ENCODE measurements at regions not wholly inside any gene's neighbourhood (a gene's known extent, or its start where the extent isn't known, plus 50 kb on each side); places are given as distances from the start of the nearest gene placed in this dataset.

DNA sequence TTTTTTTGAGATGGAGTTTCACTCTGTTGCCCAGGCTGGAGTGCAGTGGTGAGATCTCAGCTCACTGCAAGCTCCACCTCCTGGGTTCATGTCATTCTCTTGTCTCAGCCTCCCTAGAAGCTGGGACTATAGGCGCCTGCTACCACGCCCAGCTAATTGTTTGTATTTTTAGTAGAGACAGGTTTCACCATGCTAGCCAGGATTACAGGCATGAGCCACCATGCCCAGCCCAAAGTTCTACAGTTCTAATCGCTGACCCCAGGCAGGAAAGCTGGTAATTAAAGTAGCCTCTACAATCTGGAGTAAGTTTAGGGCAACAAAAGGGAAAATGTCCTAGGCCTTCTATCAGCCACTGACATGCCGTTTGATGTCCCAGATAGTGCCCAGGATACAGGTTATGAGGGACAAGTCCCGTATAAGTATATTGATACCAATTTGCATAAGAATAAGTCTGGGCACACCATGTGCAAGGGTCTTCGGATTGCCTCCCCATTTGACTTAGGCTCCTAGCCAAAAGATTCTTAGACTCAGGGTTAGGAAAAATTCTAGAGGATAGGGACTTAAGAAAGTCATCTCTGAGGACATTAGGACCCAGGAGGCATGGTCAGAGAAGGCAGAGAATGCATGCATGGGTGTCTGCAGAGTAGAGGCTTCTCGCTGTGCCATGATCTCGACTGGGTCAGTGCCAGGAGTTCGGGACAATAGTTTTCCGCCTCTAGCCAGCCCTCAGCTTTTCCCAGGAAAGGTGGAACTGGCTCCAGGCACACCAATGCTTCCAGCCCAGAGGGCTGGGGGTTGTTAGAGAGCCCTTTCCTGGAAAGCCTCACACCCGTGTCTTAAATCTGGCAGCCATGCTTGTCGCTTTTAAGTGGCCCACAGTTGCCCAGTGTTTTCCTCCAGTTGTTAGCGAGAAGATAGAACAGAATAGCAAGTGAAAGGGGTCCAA is 1111.1 kb downstream of the TAF11L14 start:
- Histone ChIP-seq H3K27ac (no peak overlapping the region), H3K4me3 (ENCODE audit: low read depth, low read length) (no peak overlapping the region), H3K27me3 (replicated peaks) (no peaks in the 10 kb centered on the region), H3K36me3 (replicated peaks) (no peaks in the 10 kb centered on the region)
- in situ Hi-C loops (cut with HindIII; ENCODE audit: low pct_ligation_motif_present, low sequenced_read_pairs), result no loop called here
- no peak for DNase-seq
- TF ChIP-seq, protein P1, sequence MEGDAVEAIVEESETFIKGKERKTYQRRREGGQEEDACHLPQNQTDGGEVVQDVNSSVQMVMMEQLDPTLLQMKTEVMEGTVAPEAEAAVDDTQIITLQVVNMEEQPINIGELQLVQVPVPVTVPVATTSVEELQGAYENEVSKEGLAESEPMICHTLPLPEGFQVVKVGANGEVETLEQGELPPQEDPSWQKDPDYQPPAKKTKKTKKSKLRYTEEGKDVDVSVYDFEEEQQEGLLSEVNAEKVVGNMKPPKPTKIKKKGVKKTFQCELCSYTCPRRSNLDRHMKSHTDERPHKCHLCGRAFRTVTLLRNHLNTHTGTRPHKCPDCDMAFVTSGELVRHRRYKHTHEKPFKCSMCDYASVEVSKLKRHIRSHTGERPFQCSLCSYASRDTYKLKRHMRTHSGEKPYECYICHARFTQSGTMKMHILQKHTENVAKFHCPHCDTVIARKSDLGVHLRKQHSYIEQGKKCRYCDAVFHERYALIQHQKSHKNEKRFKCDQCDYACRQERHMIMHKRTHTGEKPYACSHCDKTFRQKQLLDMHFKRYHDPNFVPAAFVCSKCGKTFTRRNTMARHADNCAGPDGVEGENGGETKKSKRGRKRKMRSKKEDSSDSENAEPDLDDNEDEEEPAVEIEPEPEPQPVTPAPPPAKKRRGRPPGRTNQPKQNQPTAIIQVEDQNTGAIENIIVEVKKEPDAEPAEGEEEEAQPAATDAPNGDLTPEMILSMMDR (IDR thresholded peaks at IDR 0.05; ENCODE audit: low read depth, low read length, missing control alignments), result no peak

DNA sequence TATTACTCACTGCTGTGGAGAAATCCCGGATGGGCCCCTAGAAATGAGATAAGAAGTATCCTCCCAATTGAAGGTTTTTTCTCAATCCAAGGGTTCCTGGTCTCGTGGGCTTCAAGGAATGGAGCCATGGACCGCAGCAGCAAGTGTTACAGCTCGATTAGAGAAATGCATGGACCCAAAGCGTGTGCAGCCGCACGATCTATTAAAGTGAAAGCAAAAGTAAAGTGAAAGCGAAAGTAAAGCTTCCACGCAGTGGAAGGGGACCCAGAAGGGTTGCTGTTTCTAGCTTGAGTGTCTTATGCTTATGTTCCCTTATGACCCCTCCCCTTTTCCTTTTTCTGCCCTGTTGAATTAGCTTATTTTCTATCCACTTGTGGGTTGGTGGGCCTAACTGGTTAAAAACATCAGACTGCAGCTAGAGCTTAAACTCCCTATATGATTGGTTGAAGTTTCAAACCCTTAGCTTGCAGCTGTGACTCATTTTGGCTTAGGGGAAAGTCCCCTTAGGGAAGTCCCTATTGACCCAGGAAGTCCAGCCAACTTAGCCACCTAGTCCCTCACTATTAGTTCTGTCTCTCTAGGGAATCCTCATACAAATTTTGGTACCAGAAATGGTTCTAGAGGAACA is 1111.8 kb downstream of the TAF11L14 start:
- no peaks in the 10 kb centered on the region for H3K27me3 ChIP-seq (replicated peaks)

DNA sequence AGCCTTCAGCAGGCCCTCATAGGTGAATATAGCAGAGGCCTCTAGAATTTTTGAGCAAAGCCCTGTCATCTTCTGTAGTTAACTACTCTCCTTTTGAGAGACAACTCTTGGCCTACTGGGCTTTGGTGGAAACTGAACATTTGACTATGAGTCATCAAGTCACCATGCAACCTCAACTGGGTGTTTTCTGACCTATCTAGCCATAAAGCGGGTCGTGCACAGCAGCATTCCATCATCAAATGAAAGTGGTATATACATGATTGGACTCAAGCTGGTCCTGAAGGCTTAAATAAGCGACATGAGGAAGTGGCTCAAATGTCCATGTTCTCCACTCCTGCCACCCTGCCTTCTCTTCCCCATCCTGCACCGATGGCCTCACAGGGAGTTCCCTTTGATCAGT is 1115.5 kb downstream of the TAF11L14 start:
- DNase-seq, result no peak
- Histone ChIP-seq H3K36me3 (replicated peaks) (no peaks in the 10 kb centered on the region), H3K27me3 (replicated peaks) (no peaks in the 10 kb centered on the region), H3K4me3 (ENCODE audit: low read depth, low read length) (no peak overlapping the region), H3K27ac (no peak overlapping the region)
- in situ Hi-C loops (cut with HindIII; ENCODE audit: low pct_ligation_motif_present, low sequenced_read_pairs), result no loop called here
- TF ChIP-seq, protein P1 (IDR thresholded peaks at IDR 0.05; ENCODE audit: low read depth, low read length, missing control alignments), result no peak

More for the DNA sequence above, 1111.8 kb downstream of the TAF11L14 start:
- in situ Hi-C loops (cut with HindIII; ENCODE audit: low pct_ligation_motif_present, low sequenced_read_pairs), result no loop called here
- DNase-seq, result no peak
- no peaks in the 10 kb centered on the region for H3K36me3 ChIP-seq (replicated peaks)
- TF ChIP-seq, protein P1 (IDR thresholded peaks at IDR 0.05; ENCODE audit: low read depth, low read length, missing control alignments), result no peak
- no peak overlapping the region for H3K27ac ChIP-seq
- H3K4me3 ChIP-seq (ENCODE audit: low read depth, low read length), result no peak overlapping the region

DNA sequence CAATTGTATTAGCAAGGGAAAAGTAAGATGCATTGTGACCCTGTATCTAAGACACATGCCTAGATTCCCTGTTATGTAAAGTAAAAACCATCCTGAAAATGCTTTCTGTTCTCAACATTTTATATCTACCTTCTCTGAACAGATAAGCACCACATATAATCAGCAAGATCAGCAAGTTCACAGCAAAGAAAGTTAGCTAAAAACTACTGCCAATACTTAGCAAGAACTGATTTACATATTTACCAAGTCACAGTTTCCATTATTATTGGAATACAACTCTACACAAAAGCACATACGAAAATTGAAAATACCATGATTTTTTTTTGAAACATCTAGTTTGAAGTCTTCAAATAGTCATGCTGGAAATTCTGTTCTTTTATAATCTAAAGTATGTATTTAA is 1118.1 kb downstream of the TAF11L14 start:
- H3K27me3 ChIP-seq (replicated peaks), result no peaks in the 10 kb centered on the region
- H3K27ac ChIP-seq, result no peak overlapping the region
- DNase-seq, result no peak
- in situ Hi-C loops (cut with HindIII; ENCODE audit: low pct_ligation_motif_present, low sequenced_read_pairs), result no loop called here
- TF ChIP-seq, protein P1 (IDR thresholded peaks at IDR 0.05; ENCODE audit: low read depth, low read length, missing control alignments), result no peak
- H3K4me3 ChIP-seq (ENCODE audit: low read depth, low read length), result no peak overlapping the region
- H3K36me3 ChIP-seq (replicated peaks), result no peaks in the 10 kb centered on the region

DNA sequence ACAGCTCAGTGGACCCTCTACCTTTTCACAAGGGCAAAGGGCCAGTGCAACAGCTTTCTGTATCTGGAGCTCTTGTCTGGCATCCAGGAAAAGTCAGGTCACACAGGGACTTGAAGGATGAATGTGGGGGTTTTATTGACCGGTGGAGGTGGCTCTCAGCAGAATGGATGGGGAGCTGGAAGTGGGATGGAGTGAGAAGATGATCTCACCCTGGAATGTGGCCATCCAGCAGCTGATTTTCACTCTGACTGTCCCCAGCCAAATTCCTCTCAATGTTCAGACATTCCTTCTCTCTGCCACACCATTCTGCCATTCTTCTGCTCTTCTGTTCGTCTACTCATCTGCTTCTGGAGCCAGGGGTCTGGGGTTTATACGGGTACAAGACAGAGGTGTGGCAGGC is 1119.9 kb downstream of the TAF11L14 start:
- no peak for DNase-seq
- TF ChIP-seq, protein P1 (IDR thresholded peaks at IDR 0.05; ENCODE audit: low read depth, low read length, missing control alignments), result no peak
- H3K36me3 ChIP-seq (replicated peaks), result no peaks in the 10 kb centered on the region
- in situ Hi-C loops (cut with HindIII; ENCODE audit: low pct_ligation_motif_present, low sequenced_read_pairs), result no loop called here
- no peak overlapping the region for H3K4me3 ChIP-seq (ENCODE audit: low read depth, low read length)
- H3K27me3 ChIP-seq (replicated peaks), result no peaks in the 10 kb centered on the region
- H3K27ac ChIP-seq, result no peak overlapping the region
